GM18508 (cell line): ENCODE measurements at regions not wholly inside any gene's neighbourhood (a gene's known extent, or its start where the extent isn't known, plus 50 kb on each side); places are given as distances from the start of the nearest gene placed in this dataset.

Experiments
- ATAC-seq: cut with Tn5 transposase; IDR thresholded peaks from one replicate; pipeline ENCODE4 v1.9.1; 2021; ENCODE audit warnings: moderate number of reproducible peaks; ENCODE audit not compliant: insufficient read depth, unreplicated experiment

DNA sequence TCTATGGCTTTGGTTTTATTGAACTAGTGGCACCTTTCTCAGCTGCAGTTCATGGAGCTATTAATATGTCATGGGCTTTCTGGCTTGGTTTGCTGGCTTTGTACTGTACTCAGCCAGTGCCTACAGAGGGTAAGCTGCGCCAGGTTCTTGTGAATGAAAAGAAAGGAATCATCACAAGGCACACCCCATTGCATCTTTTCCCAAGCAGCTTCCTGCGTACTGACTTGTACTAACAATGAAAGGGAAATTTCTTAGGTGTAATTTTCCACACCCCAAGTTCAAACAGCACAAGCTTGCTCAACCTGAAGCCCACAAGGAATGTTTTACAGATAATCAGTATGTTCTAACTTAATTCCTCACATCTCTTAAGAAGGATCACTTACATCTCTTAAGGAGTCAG, 78.0 kb upstream of the TNFSF18 start:
- no peak for ATAC-seq

DNA sequence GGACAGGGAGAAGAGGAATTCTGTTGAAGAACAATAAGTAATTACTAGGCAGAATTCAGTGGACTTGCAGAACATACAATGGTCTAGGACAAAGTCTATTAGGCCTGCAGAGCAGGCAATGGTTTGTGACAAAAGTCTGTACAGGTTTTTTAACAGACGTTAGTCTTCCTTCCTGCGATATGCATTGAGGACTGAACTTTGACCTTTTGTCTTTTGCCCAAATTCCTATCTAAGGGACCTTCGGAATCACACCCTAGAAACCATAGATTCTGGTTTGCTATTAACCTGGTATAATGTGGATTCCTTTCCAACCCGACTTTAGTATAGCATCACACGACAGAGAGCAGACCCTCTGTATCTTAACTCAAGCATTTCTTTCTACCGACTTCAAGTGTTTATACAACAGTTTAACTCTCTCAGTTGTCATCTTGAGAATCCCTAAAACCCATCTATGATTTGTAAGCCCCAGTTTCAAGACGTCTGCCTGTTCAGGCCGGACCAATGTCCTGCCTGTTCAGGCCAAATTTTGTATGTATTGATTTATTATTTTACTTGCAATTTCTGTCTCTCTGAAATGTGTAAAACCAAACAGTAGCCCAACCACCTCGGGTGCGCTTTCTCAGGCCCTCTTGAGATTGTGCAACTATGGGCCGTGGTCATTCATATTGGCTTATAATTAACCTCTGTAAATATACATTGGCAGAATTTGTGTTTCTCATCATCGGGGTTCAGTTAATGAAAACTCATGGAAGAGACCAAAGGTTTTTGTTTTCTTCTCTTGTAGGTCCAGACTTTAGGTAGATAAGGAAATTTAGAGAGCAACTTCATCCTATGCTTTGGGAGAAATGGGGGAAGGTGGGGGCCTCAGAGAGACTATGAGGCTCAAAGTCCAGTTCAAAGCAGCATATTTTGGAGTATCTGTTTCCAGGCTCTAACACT, 76.9 kb upstream of the TNFSF18 start:
- no peak for ATAC-seq

DNA sequence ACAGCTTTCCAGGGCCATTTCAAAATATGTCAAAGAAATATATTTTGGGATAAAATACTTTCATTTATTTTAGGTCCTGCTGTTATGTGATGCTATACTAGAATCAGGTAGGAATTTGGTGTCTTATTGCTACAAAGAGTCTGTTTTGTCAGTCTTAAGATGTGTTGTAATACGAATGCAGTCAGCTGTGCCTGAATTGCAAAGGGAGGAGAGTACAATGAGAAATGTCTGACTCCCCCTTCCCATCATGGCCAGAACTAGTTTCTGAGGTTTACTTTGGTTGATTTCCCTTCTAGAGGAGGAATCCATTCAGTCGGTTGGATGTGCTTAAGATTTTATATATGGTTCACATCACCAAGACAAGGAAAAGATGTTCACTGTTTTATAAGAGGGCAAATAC, 75.7 kb upstream of the TNFSF18 start:
- no peak for ATAC-seq

GRCh38 chr1:173122958-173123852, 72.5 kb upstream of the TNFSF18 start:
- ATAC-seq: no peak

- no peak for ATAC-seq
These were observed 71.7 kb upstream of the TNFSF18 start for GRCh38 chr1:173122344-173122935.

DNA sequence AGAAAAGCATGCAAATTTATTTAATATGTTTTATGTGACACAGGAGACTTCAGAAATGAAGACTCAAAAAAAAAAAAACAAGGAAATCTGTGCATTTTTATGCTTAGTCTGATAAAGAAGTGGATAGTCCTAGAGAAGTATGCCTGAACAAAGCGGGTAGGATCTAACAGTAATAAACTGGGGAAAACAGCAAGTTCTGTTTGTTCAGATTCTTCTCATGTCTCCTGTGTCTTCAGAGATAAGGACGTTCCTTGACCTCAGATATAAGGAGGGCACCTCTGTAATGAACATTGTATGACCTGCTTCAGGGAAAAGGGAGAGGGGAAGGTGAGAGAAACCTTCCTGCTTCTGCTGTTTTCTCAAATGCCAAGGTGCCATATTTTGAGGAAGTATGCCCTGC, 67.7 kb upstream of the TNFSF18 start:
- no peak for ATAC-seq

- ATAC-seq: no peak
These were observed 67.0 kb upstream of the TNFSF18 start for GRCh38 chr1:173117761-173118160.

- ATAC-seq: no peak
These were observed 66.4 kb upstream of the TNFSF18 start for GRCh38 chr1:173117108-173117633.

GRCh38 chr1:173114346-173114745, 63.6 kb upstream of the TNFSF18 start:
- ATAC-seq: no peak

- ATAC-seq: no peak
These were observed 62.4 kb upstream of the TNFSF18 start for GRCh38 chr1:173113015-173113741.

GRCh38 chr1:173112129-173112528, 61.4 kb upstream of the TNFSF18 start:
- ATAC-seq: peak; percentile 70

GRCh38 chr1:173107696-173108095, 57.0 kb upstream of the TNFSF18 start:
- ATAC-seq: no peak

GRCh38 chr1:173103006-173103405, 52.3 kb upstream of the TNFSF18 start:
- ATAC-seq: no peak

GRCh38 chr1:173101589-173101988, 50.8 kb upstream of the TNFSF18 start:
- no peak for ATAC-seq

DNA sequence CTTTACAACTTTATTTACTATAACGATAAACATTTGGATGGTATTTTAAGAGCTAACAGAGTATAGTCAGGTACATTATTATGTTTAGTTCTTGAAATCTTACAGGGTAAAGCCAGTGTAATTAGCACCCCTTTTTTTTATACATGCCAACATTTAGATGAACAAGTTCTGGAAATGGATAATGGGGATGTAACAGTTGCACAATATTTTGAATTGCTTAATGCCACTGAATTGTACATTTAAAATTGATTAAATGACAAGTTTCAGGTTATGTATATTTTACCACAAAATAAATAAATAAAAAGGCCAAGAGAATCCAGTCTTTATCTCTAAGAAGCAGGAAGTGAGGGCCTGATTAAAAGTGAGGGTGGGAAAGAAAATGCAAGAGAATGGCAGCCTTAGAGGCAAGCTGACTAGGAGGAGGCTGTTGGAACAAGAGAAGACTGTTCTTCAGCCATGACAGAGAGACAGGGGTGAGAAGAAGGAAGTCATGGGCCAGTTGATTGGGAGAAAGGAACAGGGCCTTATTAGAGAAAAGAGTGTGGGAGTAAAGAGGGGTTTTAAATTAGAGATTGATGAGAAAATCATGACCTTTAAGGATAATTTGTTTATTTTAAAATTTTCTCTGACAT, 49.9 kb upstream of the TNFSF18 start:
- ATAC-seq: no peak
